ENCODE measurements at regions not wholly inside any gene's neighbourhood (a gene's known extent, or its start where the extent isn't known, plus 50 kb on each side); places are given as distances from the start of the nearest gene placed in this dataset.
"Not testable (repeated sequence)": the region's sequence is repeated elsewhere in the genome, so short reads cannot be mapped to it uniquely, and the experiment has no call there.

- no peaks in the 10 kb centered on the region for H3K36me3 ChIP-seq (ENCODE audit: insufficient read depth, insufficient read length, low read length)
- H3K4me3 ChIP-seq (ENCODE audit: insufficient read length, low read depth), result no peak overlapping the region
- H3K4me1 ChIP-seq (ENCODE audit: insufficient read depth, insufficient read length), result no peaks in the 10 kb centered on the region
- H3K9ac ChIP-seq (ENCODE audit: insufficient read length, low read depth), result no peak overlapping the region
- DNase-seq (ENCODE audit: low read depth, low spot score), result no peak
- H3K9me3 ChIP-seq (ENCODE audit: insufficient read depth, low read length), result no peaks in the 10 kb centered on the region
- H3K27me3 ChIP-seq (ENCODE audit: insufficient read depth, insufficient read length), result no peaks in the 10 kb centered on the region
- TF ChIP-seq ZNF274 (IDR thresholded peaks at IDR 0.05; ENCODE audit: low read depth, low read length), result no peak
- no peak for TF ChIP-seq YY1 (IDR thresholded peaks at IDR 0.05; ENCODE audit: insufficient read depth, insufficient read length)
Measured at GRCh38 chr13:90502762-90503161, 844.7 kb upstream of the MIR17HG start.

- DNase-seq (ENCODE audit: low read depth, low spot score), result no peak
- Histone ChIP-seq H3K9me3 (ENCODE audit: insufficient read depth, low read length) (no peaks in the 10 kb centered on the region), H3K27me3 (ENCODE audit: insufficient read depth, insufficient read length) (no peaks in the 10 kb centered on the region), H3K36me3 (ENCODE audit: insufficient read depth, insufficient read length, low read length) (no peaks in the 10 kb centered on the region), H3K9ac (ENCODE audit: insufficient read length, low read depth) (no peak overlapping the region), H3K4me1 (ENCODE audit: insufficient read depth, insufficient read length) (no peaks in the 10 kb centered on the region), H3K4me3 (ENCODE audit: insufficient read length, low read depth) (no peak overlapping the region)
- TF ChIP-seq SUZ12 (IDR thresholded peaks at IDR 0.05; ENCODE audit: extremely low read depth, insufficient read depth, insufficient read length), result no peak
- no peak for TF ChIP-seq YY1 (IDR thresholded peaks at IDR 0.05; ENCODE audit: insufficient read depth, insufficient read length)
- no peak for TF ChIP-seq ZNF274 (IDR thresholded peaks at IDR 0.05; ENCODE audit: low read depth, low read length)
Measured at GRCh38 chr13:90510319-90510718, 837.2 kb upstream of the MIR17HG start.

GRCh38 chr13:90511903-90512302 is 835.6 kb upstream of the MIR17HG start:
- H3K36me3 ChIP-seq (ENCODE audit: insufficient read depth, insufficient read length, low read length), result no peaks in the 10 kb centered on the region
- H3K9me3 ChIP-seq (ENCODE audit: insufficient read depth, low read length), result no peaks in the 10 kb centered on the region
- no peak overlapping the region for H3K4me3 ChIP-seq (ENCODE audit: insufficient read length, low read depth)
- no peak for DNase-seq (ENCODE audit: low read depth, low spot score)
- H3K4me1 ChIP-seq (ENCODE audit: insufficient read depth, insufficient read length), result no peaks in the 10 kb centered on the region
- TF ChIP-seq ZNF274 (IDR thresholded peaks at IDR 0.05; ENCODE audit: low read depth, low read length), result no peak
- TF ChIP-seq SUZ12 (IDR thresholded peaks at IDR 0.05; ENCODE audit: extremely low read depth, insufficient read depth, insufficient read length), result no peak
- TF ChIP-seq YY1 (IDR thresholded peaks at IDR 0.05; ENCODE audit: insufficient read depth, insufficient read length), result no peak
- no peak overlapping the region for H3K9ac ChIP-seq (ENCODE audit: insufficient read length, low read depth)
- no peaks in the 10 kb centered on the region for H3K27me3 ChIP-seq (ENCODE audit: insufficient read depth, insufficient read length)

- not testable (repeated sequence) for H3K9ac ChIP-seq (ENCODE audit: insufficient read length, low read depth); H3K36me3 ChIP-seq (ENCODE audit: insufficient read depth, insufficient read length, low read length); H3K4me1 ChIP-seq (ENCODE audit: insufficient read depth, insufficient read length); H3K27me3 ChIP-seq (ENCODE audit: insufficient read depth, insufficient read length); DNase-seq (ENCODE audit: low read depth, low spot score); H3K9me3 ChIP-seq (ENCODE audit: insufficient read depth, low read length); H3K4me3 ChIP-seq (ENCODE audit: insufficient read length, low read depth)
Measured at GRCh38 chr13:90514712-90515111, 832.8 kb upstream of the MIR17HG start.

- no peak for DNase-seq (ENCODE audit: low read depth, low spot score)
- Histone ChIP-seq H3K27me3 (ENCODE audit: insufficient read depth, insufficient read length) (no peaks in the 10 kb centered on the region), H3K9ac (ENCODE audit: insufficient read length, low read depth) (no peak overlapping the region), H3K4me3 (ENCODE audit: insufficient read length, low read depth) (no peak overlapping the region), H3K4me1 (ENCODE audit: insufficient read depth, insufficient read length) (no peaks in the 10 kb centered on the region), H3K9me3 (ENCODE audit: insufficient read depth, low read length) (no peaks in the 10 kb centered on the region; the same call in 1 of the 2 replicates), H3K36me3 (ENCODE audit: insufficient read depth, insufficient read length, low read length) (no peaks in the 10 kb centered on the region)
- TF ChIP-seq SUZ12 (IDR thresholded peaks at IDR 0.05; ENCODE audit: extremely low read depth, insufficient read depth, insufficient read length), result no peak
- no peak for TF ChIP-seq ZNF274 (IDR thresholded peaks at IDR 0.05; ENCODE audit: low read depth, low read length)
- TF ChIP-seq YY1 (IDR thresholded peaks at IDR 0.05; ENCODE audit: insufficient read depth, insufficient read length), result no peak
Measured at GRCh38 chr13:90518417-90518816, 829.1 kb upstream of the MIR17HG start.

- TF ChIP-seq YY1 (IDR thresholded peaks at IDR 0.05; ENCODE audit: insufficient read depth, insufficient read length), result no peak
- TF ChIP-seq ZNF274 (IDR thresholded peaks at IDR 0.05; ENCODE audit: low read depth, low read length), result no peak
Measured at GRCh38 chr13:90519157-90519556, 828.3 kb upstream of the MIR17HG start.

GRCh38 chr13:90526711-90527110 is 820.8 kb upstream of the MIR17HG start:
- TF ChIP-seq YY1 (IDR thresholded peaks at IDR 0.05; ENCODE audit: insufficient read depth, insufficient read length), result no peak
- TF ChIP-seq SUZ12 (IDR thresholded peaks at IDR 0.05; ENCODE audit: extremely low read depth, insufficient read depth, insufficient read length), result no peak
- TF ChIP-seq ZNF274 (IDR thresholded peaks at IDR 0.05; ENCODE audit: low read depth, low read length), result no peak
- H3K9ac ChIP-seq (ENCODE audit: insufficient read length, low read depth), result no peak overlapping the region
- no peaks in the 10 kb centered on the region for H3K9me3 ChIP-seq (ENCODE audit: insufficient read depth, low read length)
- H3K4me1 ChIP-seq (ENCODE audit: insufficient read depth, insufficient read length), result no peaks in the 10 kb centered on the region
- no peak for DNase-seq (ENCODE audit: low read depth, low spot score)
- no peak overlapping the region for H3K4me3 ChIP-seq (ENCODE audit: insufficient read length, low read depth)
- no peaks in the 10 kb centered on the region for H3K36me3 ChIP-seq (ENCODE audit: insufficient read depth, insufficient read length, low read length)
- no peaks in the 10 kb centered on the region for H3K27me3 ChIP-seq (ENCODE audit: insufficient read depth, insufficient read length)

More at GRCh38 chr13:90519157-90519556, 828.3 kb upstream of the MIR17HG start:
- Histone ChIP-seq H3K36me3 (ENCODE audit: insufficient read depth, insufficient read length, low read length) (no peaks in the 10 kb centered on the region), H3K4me1 (ENCODE audit: insufficient read depth, insufficient read length) (no peaks in the 10 kb centered on the region), H3K4me3 (ENCODE audit: insufficient read length, low read depth) (no peak overlapping the region), H3K27me3 (ENCODE audit: insufficient read depth, insufficient read length) (no peaks in the 10 kb centered on the region), H3K9ac (ENCODE audit: insufficient read length, low read depth) (no peak overlapping the region), H3K9me3 (ENCODE audit: insufficient read depth, low read length) (no peaks in the 10 kb centered on the region; the same call in 1 of the 2 replicates)
- DNase-seq (ENCODE audit: low read depth, low spot score), result no peak

- TF ChIP-seq SUZ12 (IDR thresholded peaks at IDR 0.05; ENCODE audit: extremely low read depth, insufficient read depth, insufficient read length) (no peak), YY1 (IDR thresholded peaks at IDR 0.05; ENCODE audit: insufficient read depth, insufficient read length) (no peak), ZNF274 (IDR thresholded peaks at IDR 0.05; ENCODE audit: low read depth, low read length) (no peak)
- no peak for DNase-seq (ENCODE audit: low read depth, low spot score)
Measured at GRCh38 chr13:90531744-90532143, 815.7 kb upstream of the MIR17HG start.

More at GRCh38 chr13:90531744-90532143, 815.7 kb upstream of the MIR17HG start:
- H3K36me3 ChIP-seq (ENCODE audit: insufficient read depth, insufficient read length, low read length), result no peaks in the 10 kb centered on the region
- no peak overlapping the region for H3K9ac ChIP-seq (ENCODE audit: insufficient read length, low read depth)
- H3K4me3 ChIP-seq (ENCODE audit: insufficient read length, low read depth), result no peak overlapping the region
- no peaks in the 10 kb centered on the region for H3K4me1 ChIP-seq (ENCODE audit: insufficient read depth, insufficient read length)
- no peaks in the 10 kb centered on the region for H3K9me3 ChIP-seq (ENCODE audit: insufficient read depth, low read length)
- no peaks in the 10 kb centered on the region for H3K27me3 ChIP-seq (ENCODE audit: insufficient read depth, insufficient read length)
